ENCODE measurements at regions not wholly inside any gene's neighbourhood (a gene's known extent, or its start where the extent isn't known, plus 50 kb on each side); places are given as distances from the start of the nearest gene placed in this dataset.
"Not testable (repeated sequence)": the region's sequence is repeated elsewhere in the genome, so short reads cannot be mapped to it uniquely, and the experiment has no call there.

GRCh38 chr13:83117046-83117445 lies 765.2 kb downstream of the SLITRK1 start:
- TF ChIP-seq HNF4G (IDR thresholded peaks at IDR 0.05) (no peak), FOXA2 (IDR thresholded peaks at IDR 0.05) (no peak), EGR1 (IDR thresholded peaks at IDR 0.05; ENCODE audit: low read depth in 2 of 2) (no peak), NR2F2 (IDR thresholded peaks at IDR 0.05) (no peak), FOXA1 (IDR thresholded peaks at IDR 0.05) (no peak), SP1 (IDR thresholded peaks at IDR 0.05) (no peak), YY1 (IDR thresholded peaks at IDR 0.05) (no peak), JUND (IDR thresholded peaks at IDR 0.05) (no peak), TAF1 (conservative IDR thresholded peaks at IDR 0.05) (no peak), RXRA (IDR thresholded peaks at IDR 0.05) (no peak), CTCF (IDR thresholded peaks at IDR 0.05; ENCODE audit: low read depth, low read length, missing input control) (no peak), GABPA (IDR thresholded peaks at IDR 0.05 in 1 of 2, conservative IDR thresholded peaks at IDR 0.05 in 1 of 2) (no peak), RAD21 (IDR thresholded peaks at IDR 0.05) (no peak), ZBTB33 (IDR thresholded peaks at IDR 0.05) (no peak), HNF4A (conservative IDR thresholded peaks at IDR 0.05) (no peak)
- TF ChIP-seq, protein P1, sequence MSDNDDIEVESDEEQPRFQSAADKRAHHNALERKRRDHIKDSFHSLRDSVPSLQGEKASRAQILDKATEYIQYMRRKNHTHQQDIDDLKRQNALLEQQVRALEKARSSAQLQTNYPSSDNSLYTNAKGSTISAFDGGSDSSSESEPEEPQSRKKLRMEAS (IDR thresholded peaks at IDR 0.05) = no peak
- TF ChIP-seq, protein P2, sequence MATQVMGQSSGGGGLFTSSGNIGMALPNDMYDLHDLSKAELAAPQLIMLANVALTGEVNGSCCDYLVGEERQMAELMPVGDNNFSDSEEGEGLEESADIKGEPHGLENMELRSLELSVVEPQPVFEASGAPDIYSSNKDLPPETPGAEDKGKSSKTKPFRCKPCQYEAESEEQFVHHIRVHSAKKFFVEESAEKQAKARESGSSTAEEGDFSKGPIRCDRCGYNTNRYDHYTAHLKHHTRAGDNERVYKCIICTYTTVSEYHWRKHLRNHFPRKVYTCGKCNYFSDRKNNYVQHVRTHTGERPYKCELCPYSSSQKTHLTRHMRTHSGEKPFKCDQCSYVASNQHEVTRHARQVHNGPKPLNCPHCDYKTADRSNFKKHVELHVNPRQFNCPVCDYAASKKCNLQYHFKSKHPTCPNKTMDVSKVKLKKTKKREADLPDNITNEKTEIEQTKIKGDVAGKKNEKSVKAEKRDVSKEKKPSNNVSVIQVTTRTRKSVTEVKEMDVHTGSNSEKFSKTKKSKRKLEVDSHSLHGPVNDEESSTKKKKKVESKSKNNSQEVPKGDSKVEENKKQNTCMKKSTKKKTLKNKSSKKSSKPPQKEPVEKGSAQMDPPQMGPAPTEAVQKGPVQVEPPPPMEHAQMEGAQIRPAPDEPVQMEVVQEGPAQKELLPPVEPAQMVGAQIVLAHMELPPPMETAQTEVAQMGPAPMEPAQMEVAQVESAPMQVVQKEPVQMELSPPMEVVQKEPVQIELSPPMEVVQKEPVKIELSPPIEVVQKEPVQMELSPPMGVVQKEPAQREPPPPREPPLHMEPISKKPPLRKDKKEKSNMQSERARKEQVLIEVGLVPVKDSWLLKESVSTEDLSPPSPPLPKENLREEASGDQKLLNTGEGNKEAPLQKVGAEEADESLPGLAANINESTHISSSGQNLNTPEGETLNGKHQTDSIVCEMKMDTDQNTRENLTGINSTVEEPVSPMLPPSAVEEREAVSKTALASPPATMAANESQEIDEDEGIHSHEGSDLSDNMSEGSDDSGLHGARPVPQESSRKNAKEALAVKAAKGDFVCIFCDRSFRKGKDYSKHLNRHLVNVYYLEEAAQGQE (IDR thresholded peaks at IDR 0.05) = no peak
- TF ChIP-seq, protein P3, sequence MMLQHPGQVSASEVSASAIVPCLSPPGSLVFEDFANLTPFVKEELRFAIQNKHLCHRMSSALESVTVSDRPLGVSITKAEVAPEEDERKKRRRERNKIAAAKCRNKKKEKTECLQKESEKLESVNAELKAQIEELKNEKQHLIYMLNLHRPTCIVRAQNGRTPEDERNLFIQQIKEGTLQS (IDR thresholded peaks at IDR 0.05) = no peak

DNA sequence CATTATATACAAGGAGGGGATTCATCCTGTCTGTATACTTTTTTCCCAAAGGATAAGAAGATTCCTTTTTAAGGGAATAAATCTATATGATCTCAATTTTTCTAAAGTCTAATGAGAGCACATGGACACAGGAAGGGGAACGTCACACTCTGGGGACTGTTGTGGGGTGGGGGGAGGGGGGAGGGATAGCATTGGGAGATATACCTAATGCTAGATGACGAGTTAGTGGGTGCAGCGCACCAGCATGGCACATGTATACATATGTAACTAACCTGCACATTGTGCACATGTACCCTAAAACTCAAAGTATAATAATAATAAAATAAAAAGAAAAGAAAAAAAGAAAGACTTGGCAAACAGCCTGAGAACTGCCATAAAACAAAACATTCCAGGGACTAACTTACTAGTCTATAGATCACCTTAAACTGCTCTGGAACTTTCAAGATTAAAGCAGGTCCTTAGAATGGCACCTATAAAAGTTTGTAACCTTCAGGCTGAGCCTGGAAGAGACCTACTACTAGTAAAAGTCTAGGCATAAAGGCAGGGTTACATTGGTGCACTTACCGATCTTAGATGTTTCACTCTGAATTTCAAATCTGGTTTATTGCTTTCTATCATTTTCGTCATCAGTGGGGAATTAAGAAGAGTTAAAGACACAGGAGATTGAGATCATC lies 780.6 kb downstream of the SLITRK1 start:
- H3K9me3 ChIP-seq (ENCODE audit: control insufficient read depth in 4 of 4, low read length in 3 of 4); DNase-seq (ENCODE audit: low spot score); H3K4me1 ChIP-seq (ENCODE audit: control insufficient read depth in 4 of 4, insufficient read depth in 4 of 4, low read length in 3 of 4); H3K27ac ChIP-seq (ENCODE audit: low read depth in 1 of 2, low read length in 2 of 2); H3K9ac ChIP-seq (ENCODE audit: low read depth in 1 of 2, low read length in 2 of 2); H3K36me3 ChIP-seq (ENCODE audit: control insufficient read depth in 4 of 4, insufficient read depth in 3 of 4, low read depth in 1 of 4, low read length in 3 of 4); H3K27me3 ChIP-seq (ENCODE audit: control insufficient read depth in 4 of 4, insufficient read depth in 4 of 4, low read length in 3 of 4); H3K4me3 ChIP-seq (ENCODE audit: low read depth in 1 of 3, low read length in 3 of 3): not testable (repeated sequence)
- WGBS = 72% methylated on average over 3 of the region's 5 CpGs

More at GRCh38 chr13:83117046-83117445, 765.2 kb downstream of the SLITRK1 start:
- Histone ChIP-seq H3K9ac (ENCODE audit: low read depth in 1 of 2, low read length in 2 of 2) (no peak overlapping the region), H3K27me3 (ENCODE audit: control insufficient read depth in 4 of 4, insufficient read depth in 4 of 4, low read length in 3 of 4) (peaks cover 0 to 2% (median 0%) of the 10 kb centered on the region in 4 donors), H3K4me1 (ENCODE audit: control insufficient read depth in 4 of 4, insufficient read depth in 4 of 4, low read length in 3 of 4) (no peaks in the 10 kb centered on the region), H3K4me3 (ENCODE audit: low read depth in 1 of 3, low read length in 3 of 3) (no peak overlapping the region), H3K27ac (ENCODE audit: low read depth in 1 of 2, low read length in 2 of 2) (no peak overlapping the region), H3K36me3 (ENCODE audit: control insufficient read depth in 4 of 4, insufficient read depth in 3 of 4, low read depth in 1 of 4, low read length in 3 of 4) (no peaks in the 10 kb centered on the region), H3K9me3 (ENCODE audit: control insufficient read depth in 4 of 4, low read length in 3 of 4) (peaks cover 0 to 2% (median 0%) of the 10 kb centered on the region in 4 donors)
- WGBS = 58% methylated on average over 4 of the region's 4 CpGs
- no peak for DNase-seq (ENCODE audit: low spot score)
